GM18519 (cell line): ENCODE measurements at regions not wholly inside any gene's neighbourhood (a gene's known extent, or its start where the extent isn't known, plus 50 kb on each side); places are given as distances from the start of the nearest gene placed in this dataset.

Experiments
- ATAC-seq: cut with Tn5 transposase; IDR thresholded peaks from one replicate; pipeline ENCODE4 v1.9.1; 2021; ENCODE audit warnings: mild to moderate bottlenecking, moderate library complexity; ENCODE audit not compliant: unreplicated experiment, low FRiP score

- no peak for ATAC-seq
These were observed 109.9 kb upstream of the PAXBP1 start for GRCh38 chr21:32881458-32881857.

- ATAC-seq: no peak
These were observed 112.5 kb upstream of the PAXBP1 start for GRCh38 chr21:32884062-32884461.

GRCh38 chr21:32886339-32886738 lies 114.8 kb upstream of the PAXBP1 start:
- no peak for ATAC-seq

- ATAC-seq: no peak
These were observed 115.5 kb upstream of the PAXBP1 start for GRCh38 chr21:32887026-32887425.

- ATAC-seq: no peak
These were observed 117.4 kb upstream of the PAXBP1 start for GRCh38 chr21:32888971-32889370.

- no peak for ATAC-seq
These were observed 118.0 kb upstream of the PAXBP1 start for GRCh38 chr21:32889596-32889995.

- ATAC-seq: no peak
These were observed 122.8 kb upstream of the PAXBP1 start for GRCh38 chr21:32894321-32894720.

GRCh38 chr21:32900814-32901213 lies 124.9 kb upstream of the OLIG2 start:
- no peak for ATAC-seq

- no peak for ATAC-seq
These were observed 118.2 kb upstream of the OLIG2 start for GRCh38 chr21:32907521-32907920.

- ATAC-seq: no peak
These were observed 117.2 kb upstream of the OLIG2 start for GRCh38 chr21:32908534-32908933.

GRCh38 chr21:32909393-32909792 lies 116.3 kb upstream of the OLIG2 start:
- ATAC-seq: no peak

GRCh38 chr21:32914424-32915039 lies 111.2 kb upstream of the OLIG2 start:
- no peak for ATAC-seq

- ATAC-seq: no peak
These were observed 110.6 kb upstream of the OLIG2 start for GRCh38 chr21:32915099-32915498.

- ATAC-seq: no peak
These were observed 109.6 kb upstream of the OLIG2 start for GRCh38 chr21:32916088-32916487.

GRCh38 chr21:32916522-32917099 lies 109.1 kb upstream of the OLIG2 start:
- ATAC-seq: no peak

GRCh38 chr21:32917362-32918135 lies 108.2 kb upstream of the OLIG2 start:
- no peak for ATAC-seq

- no peak for ATAC-seq
These were observed 107.1 kb upstream of the OLIG2 start for GRCh38 chr21:32918478-32919120.

GRCh38 chr21:32920474-32920873 lies 105.3 kb upstream of the OLIG2 start:
- no peak for ATAC-seq

- ATAC-seq: no peak
These were observed 104.0 kb upstream of the OLIG2 start for GRCh38 chr21:32921632-32922230.

- ATAC-seq: no peak
These were observed 100.6 kb upstream of the OLIG2 start for GRCh38 chr21:32925098-32925497.

GRCh38 chr21:32929633-32930038 lies 96.1 kb upstream of the OLIG2 start:
- peak; percentile 63 for ATAC-seq
